Smooth muscle cell (in vitro differentiated cells): ENCODE measurements at regions not wholly inside any gene's neighbourhood (a gene's known extent, or its start where the extent isn't known, plus 50 kb on each side); places are given as distances from the start of the nearest gene placed in this dataset.

Experiments
- DNase-seq: peaks from one replicate; lab custom pipeline; 2025; ENCODE audit not compliant: unreplicated experiment; lab: John Stamatoyannopoulos, UW
- H2AFZ ChIP-seq: fragments of 200-600 bp; sonication (generic); 2 replicates; pipeline ENCODE4 v1.6.0; 2016; ENCODE audit warnings: antibody characterized with exemption, low read depth, mild to moderate bottlenecking
- H3F3A ChIP-seq: fragments of 200-600 bp; sonication (generic); 2 replicates; pipeline ENCODE4 v1.6.0; 2017; ENCODE audit warnings: antibody characterized with exemption, low read depth
- H3K27ac ChIP-seq: fragments of 200-600 bp; sonication (generic); 2 replicates; pipeline ENCODE4 v1.5.1; 2016; ENCODE audit warnings: low read depth, mild to moderate bottlenecking
- H3K27me3 ChIP-seq: fragments of 200-600 bp; sonication (generic); 2 replicates; pipeline ENCODE4 v1.6.1; 2016; ENCODE audit warnings: low read depth, mild to moderate bottlenecking
- H3K36me3 ChIP-seq: fragments of 200-600 bp; sonication (generic); 2 replicates; pipeline ENCODE4 v1.5.1; 2016; ENCODE audit warnings: low read depth
- H3K4me1 ChIP-seq: fragments of 200-600 bp; sonication (generic); 2 replicates; pipeline ENCODE4 v1.5.1; 2016; ENCODE audit warnings: low read depth
- H3K4me2 ChIP-seq: fragments of 200-600 bp; sonication (generic); 2 replicates; pipeline ENCODE4 v1.6.0; 2016; ENCODE audit warnings: mild to moderate bottlenecking
- H3K4me3 ChIP-seq: fragments of 200-600 bp; sonication (generic); 2 replicates; pipeline ENCODE4 v1.5.1; 2016; ENCODE audit warnings: mild to moderate bottlenecking
- H3K79me2 ChIP-seq: fragments of 200-600 bp; sonication (generic); 2 replicates; pipeline ENCODE4 v1.6.0; 2016; ENCODE audit warnings: low read depth, mild to moderate bottlenecking
- H3K9ac ChIP-seq: fragments of 200-600 bp; sonication (generic); 2 replicates; pipeline ENCODE4 v1.6.0; 2016; ENCODE audit warnings: low read depth
- H3K9me3 ChIP-seq: fragments of 200-600 bp; sonication (generic); replicated peaks from 2 replicates; pipeline ENCODE4 v1.5.1; 2016; ENCODE audit warnings: low read depth
- H4K20me1 ChIP-seq: fragments of 200-600 bp; sonication (generic); 2 replicates; pipeline ENCODE4 v1.6.0; 2016; ENCODE audit warnings: low read depth
- WGBS: methylation state at CpG from one replicate; pipeline ENCODE4 v1.1.7; 2016; ENCODE audit warnings: low lambda C conversion rate; 5-methylcytosine and 5-hydroxymethylcytosine counted together
- TF ChIP-seq, protein P1 (sequence below): fragments of 200-600 bp; sonication (generic); IDR thresholded peaks from 2 replicates; pipeline ENCODE4 v1.5.1; 2017; ENCODE audit warnings: borderline replicate concordance, mild to moderate bottlenecking, antibody characterized with exemption; ENCODE audit not compliant: insufficient read depth, poor library complexity, severe bottlenecking

DNA sequence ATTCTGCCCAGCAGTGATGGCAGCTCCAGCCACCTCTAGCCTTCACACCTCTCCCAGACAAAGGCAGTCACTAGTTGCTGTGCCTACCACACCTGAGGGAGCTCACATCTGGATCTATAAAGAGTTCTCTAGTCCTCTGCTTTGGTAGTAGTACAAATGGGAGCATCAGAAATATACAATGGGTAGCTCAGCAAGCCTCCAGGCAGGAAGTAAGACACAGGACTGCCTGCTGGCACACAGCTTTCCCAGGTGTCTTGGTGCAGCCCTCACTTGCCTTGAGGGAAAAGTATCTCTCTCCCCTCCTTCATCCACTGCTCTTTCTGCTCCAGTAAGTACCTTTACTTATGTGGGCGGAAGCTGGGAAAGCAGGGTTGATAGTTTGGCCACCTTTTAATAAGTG, 212.9 kb upstream of the SLC7A11 start:
- no peaks in the 10 kb centered on the region for H3K9me3 ChIP-seq
- 100% methylated on average over 1 of the region's 1 CpG for WGBS

DNA sequence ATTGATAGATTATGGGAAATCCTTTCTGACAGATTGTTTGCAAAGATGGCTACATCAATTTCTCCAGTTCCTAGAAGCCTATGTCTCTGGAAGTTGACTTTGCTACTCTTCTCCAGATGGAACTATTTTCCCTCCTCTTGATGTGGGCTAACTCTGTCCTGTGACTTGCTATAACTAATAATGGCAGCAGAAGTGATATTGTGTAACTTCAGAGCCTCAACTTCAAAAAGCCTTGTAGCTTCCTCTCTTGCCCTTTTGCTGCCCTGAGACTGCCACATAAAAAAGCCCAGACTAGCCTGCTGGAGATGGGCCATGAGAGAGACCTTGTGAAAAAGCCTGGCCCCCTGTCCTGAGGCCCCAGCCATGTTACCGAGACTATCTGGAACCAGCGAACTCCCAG, 210.7 kb upstream of the SLC7A11 start:
- Histone ChIP-seq H3K4me1 (no peaks in the 10 kb centered on the region), H3F3A (no peaks in the 10 kb centered on the region), H3K27me3 (no peaks in the 10 kb centered on the region), H3K4me3 (no peak overlapping the region), H4K20me1 (no peaks in the 10 kb centered on the region), H2AFZ (no peak overlapping the region), H3K79me2 (no peaks in the 10 kb centered on the region), H3K4me2 (no peak overlapping the region), H3K27ac (no peak overlapping the region), H3K9ac (no peak overlapping the region), H3K9me3 (no peaks in the 10 kb centered on the region), H3K36me3 (no peaks in the 10 kb centered on the region)
- 98% methylated on average over 2 of the region's 2 CpGs for WGBS
- TF ChIP-seq, protein P1, sequence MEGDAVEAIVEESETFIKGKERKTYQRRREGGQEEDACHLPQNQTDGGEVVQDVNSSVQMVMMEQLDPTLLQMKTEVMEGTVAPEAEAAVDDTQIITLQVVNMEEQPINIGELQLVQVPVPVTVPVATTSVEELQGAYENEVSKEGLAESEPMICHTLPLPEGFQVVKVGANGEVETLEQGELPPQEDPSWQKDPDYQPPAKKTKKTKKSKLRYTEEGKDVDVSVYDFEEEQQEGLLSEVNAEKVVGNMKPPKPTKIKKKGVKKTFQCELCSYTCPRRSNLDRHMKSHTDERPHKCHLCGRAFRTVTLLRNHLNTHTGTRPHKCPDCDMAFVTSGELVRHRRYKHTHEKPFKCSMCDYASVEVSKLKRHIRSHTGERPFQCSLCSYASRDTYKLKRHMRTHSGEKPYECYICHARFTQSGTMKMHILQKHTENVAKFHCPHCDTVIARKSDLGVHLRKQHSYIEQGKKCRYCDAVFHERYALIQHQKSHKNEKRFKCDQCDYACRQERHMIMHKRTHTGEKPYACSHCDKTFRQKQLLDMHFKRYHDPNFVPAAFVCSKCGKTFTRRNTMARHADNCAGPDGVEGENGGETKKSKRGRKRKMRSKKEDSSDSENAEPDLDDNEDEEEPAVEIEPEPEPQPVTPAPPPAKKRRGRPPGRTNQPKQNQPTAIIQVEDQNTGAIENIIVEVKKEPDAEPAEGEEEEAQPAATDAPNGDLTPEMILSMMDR, result no peak
- no peak for DNase-seq

More for the DNA sequence above, 212.9 kb upstream of the SLC7A11 start:
- H3K36me3 ChIP-seq, result no peaks in the 10 kb centered on the region
- H3K4me3 ChIP-seq, result no peak overlapping the region
- H3K27ac ChIP-seq, result no peak overlapping the region
- H3K27me3 ChIP-seq, result no peaks in the 10 kb centered on the region
- H3K9ac ChIP-seq, result no peak overlapping the region
- H3K4me1 ChIP-seq, result no peaks in the 10 kb centered on the region
- H3F3A ChIP-seq, result no peaks in the 10 kb centered on the region
- H4K20me1 ChIP-seq, result no peaks in the 10 kb centered on the region
- TF ChIP-seq, protein P1, result no peak
- no peaks in the 10 kb centered on the region for H3K79me2 ChIP-seq
- DNase-seq, result no peak
- no peak overlapping the region for H3K4me2 ChIP-seq
- no peak overlapping the region for H2AFZ ChIP-seq

DNA sequence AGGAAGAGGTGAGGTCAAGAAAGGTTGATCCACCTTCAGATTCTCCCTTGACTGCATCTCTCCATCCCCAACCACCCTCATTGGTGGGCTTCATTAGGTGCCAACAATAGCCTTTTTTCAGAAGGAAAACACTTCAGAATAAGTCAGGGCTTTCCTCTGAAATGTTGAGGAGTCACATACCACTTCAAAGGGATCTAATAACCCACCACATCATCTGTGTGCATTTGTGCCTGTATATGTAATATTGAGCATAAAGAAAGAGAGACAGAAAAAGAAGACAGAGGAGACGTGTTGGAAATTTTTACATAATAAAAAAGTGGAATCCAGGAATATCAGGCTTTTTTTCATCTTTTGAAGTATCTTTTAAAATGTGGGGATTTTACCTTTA, 209.1 kb upstream of the SLC7A11 start:
- H3K27ac ChIP-seq, result no peak overlapping the region
- TF ChIP-seq, protein P1, result no peak
- no peak overlapping the region for H2AFZ ChIP-seq
- H3K4me2 ChIP-seq, result no peak overlapping the region
- H3K27me3 ChIP-seq, result no peaks in the 10 kb centered on the region
- no peaks in the 10 kb centered on the region for H3K9me3 ChIP-seq
- no peaks in the 10 kb centered on the region for H3K36me3 ChIP-seq
- WGBS, result 89% methylated on average over 1 of the region's 1 CpG
- no peaks in the 10 kb centered on the region for H3K79me2 ChIP-seq
- H3K4me3 ChIP-seq, result no peak overlapping the region
- no peaks in the 10 kb centered on the region for H3K4me1 ChIP-seq
- no peaks in the 10 kb centered on the region for H4K20me1 ChIP-seq
- no peak for DNase-seq
- H3F3A ChIP-seq, result no peaks in the 10 kb centered on the region
- no peak overlapping the region for H3K9ac ChIP-seq

DNA sequence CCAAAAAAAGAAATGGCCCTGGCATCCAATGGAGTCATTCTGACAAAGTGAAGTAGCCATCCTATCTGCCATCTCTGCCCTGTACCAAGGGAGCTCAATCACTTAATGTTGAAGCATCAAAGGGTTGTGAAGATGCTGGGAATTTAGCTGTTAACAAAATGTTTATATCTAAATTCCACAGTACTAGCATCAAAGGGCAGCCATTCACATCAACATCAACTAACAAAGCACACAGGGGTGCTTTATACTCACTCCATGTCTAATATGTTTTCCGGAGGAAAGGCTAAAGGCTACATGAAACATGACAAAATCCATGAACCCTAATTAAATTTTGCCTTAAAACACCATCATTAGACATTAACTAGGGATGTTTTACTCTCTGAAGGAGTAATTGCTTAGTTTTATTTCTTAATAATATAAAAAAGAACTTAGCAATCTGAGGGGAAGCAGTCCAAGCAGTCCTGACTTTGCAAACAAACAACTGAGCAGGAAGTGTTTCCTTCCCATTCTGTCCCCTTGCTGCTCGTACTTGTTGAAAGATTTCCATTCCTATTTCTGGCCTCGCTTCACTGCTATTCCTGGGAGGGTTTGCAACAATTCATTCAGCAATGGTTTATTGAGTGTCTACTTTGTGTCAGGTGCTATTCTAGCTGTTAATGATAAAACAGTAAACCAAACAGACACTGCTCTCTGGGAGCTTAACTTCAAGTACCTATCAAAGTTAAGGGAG, 208.6 kb upstream of the SLC7A11 start:
- Histone ChIP-seq H2AFZ (no peak overlapping the region), H3K4me1 (no peaks in the 10 kb centered on the region), H3K4me3 (no peak overlapping the region), H3F3A (no peaks in the 10 kb centered on the region), H3K9me3 (no peaks in the 10 kb centered on the region), H3K9ac (no peak overlapping the region), H3K27me3 (no peaks in the 10 kb centered on the region), H4K20me1 (no peaks in the 10 kb centered on the region), H3K36me3 (no peaks in the 10 kb centered on the region), H3K79me2 (no peaks in the 10 kb centered on the region), H3K27ac (no peak overlapping the region), H3K4me2 (no peak overlapping the region)
- TF ChIP-seq, protein P1, result no peak
- WGBS, result 89% methylated on average over 3 of the region's 3 CpGs
- no peak for DNase-seq
